Neutrophil (primary cell): ENCODE measurements at regions not wholly inside any gene's neighbourhood (a gene's known extent, or its start where the extent isn't known, plus 50 kb on each side); places are given as distances from the start of the nearest gene placed in this dataset.

Experiments used
- H3K27ac ChIP-seq: fragments of 200-600 bp; sonication (generic); 2 replicates; pipeline ENCODE4 v1.5.1; 2016; ENCODE audit warnings: mild to moderate bottlenecking, moderate library complexity
- H3K27me3 ChIP-seq: fragments of 200-600 bp; sonication (generic); 2 replicates; pipeline ENCODE4 v1.6.0; 2016; ENCODE audit warnings: mild to moderate bottlenecking
- H3K36me3 ChIP-seq: fragments of 200-600 bp; sonication (generic); 2 replicates; pipeline ENCODE4 v1.5.1; 2017
- H3K4me1 ChIP-seq, 2 experiments: fragments of 200-600 bp in 1 of 2; sonication (generic) in 1 of 2; 1 replicate in 1 of 2; 2 replicates in 1 of 2; pipeline versions ENCODE4 v1.5.1 to v1.6.1; 2013 to 2016; ENCODE audit warnings: low read depth in 1 of 2, low read length in 1 of 2, mild to moderate bottlenecking in 1 of 2, moderate library complexity in 1 of 2; ENCODE audit not compliant: control insufficient read depth in 1 of 2, insufficient read depth in 1 of 2
- H3K4me3 ChIP-seq, 2 experiments: fragments of 200-600 bp in 1 of 2; sonication (generic) in 1 of 2; 1 replicate in 1 of 2; 2 replicates in 1 of 2; pipeline ENCODE4 v1.5.1; 2013 to 2016; ENCODE audit warnings: low read depth in 1 of 2, low read length in 1 of 2, mild to moderate bottlenecking in 1 of 2, moderate library complexity in 1 of 2
- H3K9me3 ChIP-seq: fragments of 200-600 bp; sonication (generic); 2 replicates; pipeline ENCODE4 v1.5.1; 2016
- TF ChIP-seq, protein P1 (sequence below): fragments of 200-600 bp; sonication (generic); IDR thresholded peaks from 2 replicates; pipeline ENCODE4 v1.5.1; 2016; ENCODE audit warnings: antibody characterized with exemption

DNA sequence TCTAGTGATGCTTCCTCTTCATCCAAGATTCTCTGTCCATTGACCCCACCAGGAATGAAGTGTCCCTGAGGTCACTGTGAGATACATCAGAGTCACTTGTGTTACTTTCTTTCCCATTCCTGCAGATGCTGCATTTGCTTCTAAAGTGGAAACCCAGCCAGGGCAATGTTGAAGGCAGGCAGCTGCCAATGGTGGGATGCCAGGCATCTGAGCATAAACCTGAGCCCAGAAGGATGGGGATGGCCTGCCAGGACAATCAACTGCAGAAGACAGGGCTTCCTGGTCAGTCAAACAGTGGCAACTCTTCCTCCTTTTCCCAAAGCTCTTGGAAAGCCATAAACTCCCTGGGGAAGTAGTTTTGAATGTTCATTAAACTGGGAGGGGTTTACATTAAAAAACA is 178.0 kb upstream of the TMEM132C start:
- no peaks in the 10 kb centered on the region for H3K9me3 ChIP-seq
- TF ChIP-seq, protein P1, sequence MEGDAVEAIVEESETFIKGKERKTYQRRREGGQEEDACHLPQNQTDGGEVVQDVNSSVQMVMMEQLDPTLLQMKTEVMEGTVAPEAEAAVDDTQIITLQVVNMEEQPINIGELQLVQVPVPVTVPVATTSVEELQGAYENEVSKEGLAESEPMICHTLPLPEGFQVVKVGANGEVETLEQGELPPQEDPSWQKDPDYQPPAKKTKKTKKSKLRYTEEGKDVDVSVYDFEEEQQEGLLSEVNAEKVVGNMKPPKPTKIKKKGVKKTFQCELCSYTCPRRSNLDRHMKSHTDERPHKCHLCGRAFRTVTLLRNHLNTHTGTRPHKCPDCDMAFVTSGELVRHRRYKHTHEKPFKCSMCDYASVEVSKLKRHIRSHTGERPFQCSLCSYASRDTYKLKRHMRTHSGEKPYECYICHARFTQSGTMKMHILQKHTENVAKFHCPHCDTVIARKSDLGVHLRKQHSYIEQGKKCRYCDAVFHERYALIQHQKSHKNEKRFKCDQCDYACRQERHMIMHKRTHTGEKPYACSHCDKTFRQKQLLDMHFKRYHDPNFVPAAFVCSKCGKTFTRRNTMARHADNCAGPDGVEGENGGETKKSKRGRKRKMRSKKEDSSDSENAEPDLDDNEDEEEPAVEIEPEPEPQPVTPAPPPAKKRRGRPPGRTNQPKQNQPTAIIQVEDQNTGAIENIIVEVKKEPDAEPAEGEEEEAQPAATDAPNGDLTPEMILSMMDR: no peak
- H3K4me3 ChIP-seq: no peak overlapping the region
- no peaks in the 10 kb centered on the region for H3K4me1 ChIP-seq
- H3K36me3 ChIP-seq: no peaks in the 10 kb centered on the region
- no peaks in the 10 kb centered on the region for H3K27me3 ChIP-seq
- H3K27ac ChIP-seq: no peak overlapping the region

DNA sequence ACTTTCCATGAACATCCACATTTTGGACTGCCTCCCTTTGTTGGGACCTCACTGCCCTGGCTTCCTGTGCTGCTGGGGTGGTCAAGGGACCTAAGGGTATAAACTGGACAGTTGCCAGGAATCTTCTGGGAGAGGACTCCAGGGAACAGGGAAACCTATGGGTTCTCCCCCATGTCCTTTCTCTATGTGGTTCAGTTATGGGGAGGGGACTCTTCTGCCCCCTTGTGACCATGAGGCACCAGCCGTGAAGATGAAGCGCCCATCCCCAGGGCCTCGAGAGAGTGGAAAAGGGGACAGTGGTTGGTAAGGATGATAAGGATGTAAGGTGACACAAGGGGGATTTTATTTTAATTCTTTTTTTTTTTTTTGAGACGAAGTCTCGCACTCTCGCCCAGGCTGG is 177.0 kb upstream of the TMEM132C start:
- H3K27ac ChIP-seq: no peak overlapping the region
- H3K9me3 ChIP-seq: no peaks in the 10 kb centered on the region
- TF ChIP-seq, protein P1: no peak
- no peak overlapping the region for H3K4me3 ChIP-seq
- no peaks in the 10 kb centered on the region for H3K4me1 ChIP-seq
- no peaks in the 10 kb centered on the region for H3K36me3 ChIP-seq
- H3K27me3 ChIP-seq: no peaks in the 10 kb centered on the region

DNA sequence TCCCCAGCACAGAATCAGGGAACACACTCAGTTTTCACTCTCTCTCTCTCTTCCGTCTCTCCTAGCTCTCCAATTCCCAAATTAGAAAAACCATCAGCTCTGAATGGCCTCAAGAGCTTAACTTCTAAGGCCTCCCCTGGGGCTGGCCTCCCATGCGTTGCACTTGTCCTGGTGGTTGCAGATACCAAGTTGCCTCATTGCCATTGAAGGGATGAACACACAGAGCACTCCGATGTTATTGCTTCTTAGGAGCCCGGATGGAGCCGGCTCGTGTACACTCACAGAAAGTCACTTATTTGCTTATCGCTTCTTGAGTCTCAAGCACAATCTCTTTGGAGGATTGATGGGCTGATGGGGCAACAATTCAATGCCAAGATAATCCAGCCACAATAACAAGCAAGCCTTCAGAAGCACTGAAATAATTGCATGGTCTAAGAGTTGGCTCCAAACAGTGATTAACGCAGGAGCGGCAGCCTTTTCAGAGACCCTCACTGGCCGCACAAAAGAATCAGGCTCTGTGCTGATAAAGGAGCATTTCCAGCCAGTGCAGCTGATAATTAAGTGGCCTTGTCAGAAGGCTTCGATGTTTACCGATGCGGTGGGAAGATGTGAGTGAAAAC is 175.8 kb upstream of the TMEM132C start:
- Histone ChIP-seq H3K4me3 (no peak overlapping the region), H3K27me3 (no peaks in the 10 kb centered on the region), H3K27ac (no peak overlapping the region), H3K36me3 (no peaks in the 10 kb centered on the region), H3K9me3 (no peaks in the 10 kb centered on the region), H3K4me1 (no peaks in the 10 kb centered on the region)
- TF ChIP-seq, protein P1: no peak

DNA sequence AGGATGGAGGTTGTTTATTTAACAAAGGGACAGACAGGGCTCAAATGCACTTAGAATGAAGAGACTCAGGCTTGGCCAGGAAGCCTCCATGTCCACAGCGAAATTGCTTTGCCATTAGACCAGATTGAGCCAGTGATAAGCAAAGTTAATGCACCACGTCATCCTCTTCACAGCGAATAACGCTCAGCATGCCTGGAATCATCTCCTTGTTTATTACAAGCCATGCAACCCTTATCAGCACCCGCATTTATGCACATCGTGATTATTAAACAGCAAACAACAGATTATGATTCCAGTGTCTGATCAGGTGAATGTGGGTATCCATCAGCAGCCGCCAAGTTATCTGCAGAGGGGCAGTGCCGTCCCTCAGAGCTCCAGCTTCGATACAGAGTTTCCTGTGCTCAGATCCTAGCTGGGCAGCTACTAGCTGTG is 175.0 kb upstream of the TMEM132C start:
- Histone ChIP-seq H3K4me3 (no peak overlapping the region), H3K27me3 (no peaks in the 10 kb centered on the region), H3K4me1 (no peaks in the 10 kb centered on the region), H3K27ac (no peak overlapping the region), H3K36me3 (no peaks in the 10 kb centered on the region), H3K9me3 (no peaks in the 10 kb centered on the region)
- TF ChIP-seq, protein P1: no peak

DNA sequence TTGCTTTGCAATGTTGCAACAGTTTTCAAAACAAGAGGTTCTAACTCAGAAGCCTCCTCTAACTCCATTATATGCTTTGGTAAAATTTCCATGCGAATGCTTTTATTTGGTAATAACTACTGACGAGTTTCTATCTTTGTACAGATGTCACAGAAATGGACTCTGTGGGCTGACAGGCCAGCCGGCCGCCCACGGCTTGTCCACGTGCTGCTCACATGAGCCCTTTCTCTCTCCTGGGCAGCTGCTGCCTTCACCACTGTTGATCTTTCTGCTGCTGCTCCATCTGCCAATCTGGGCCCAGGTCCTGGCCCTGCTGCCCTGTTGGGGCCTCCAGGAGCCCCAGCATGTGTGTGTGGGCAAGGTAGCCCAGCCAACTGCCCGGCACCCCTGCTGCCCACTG is 168.2 kb upstream of the TMEM132C start:
- Histone ChIP-seq H3K36me3 (no peaks in the 10 kb centered on the region), H3K27me3 (no peaks in the 10 kb centered on the region), H3K4me1 (no peaks in the 10 kb centered on the region), H3K27ac (no peak overlapping the region), H3K9me3 (no peaks in the 10 kb centered on the region), H3K4me3 (no peak overlapping the region)
- TF ChIP-seq, protein P1: no peak
